ENCODE measurements at regions not wholly inside any gene's neighbourhood (a gene's known extent, or its start where the extent isn't known, plus 50 kb on each side); places are given as distances from the start of the nearest gene placed in this dataset.

GRCh38 chr4:38468339-38468866, 195.6 kb upstream of the KLF3 start:
- no peak for TF ChIP-seq CTCF (IDR thresholded peaks at IDR 0.05; ENCODE audit: control extremely low read depth in 1 of 3, insufficient read depth in 1 of 3, low read depth in 1 of 3, low read length in 3 of 3)
- TF ChIP-seq SIRT6 (IDR thresholded peaks at IDR 0.05; ENCODE audit: low read length), result no peak
- TF ChIP-seq CHD7 (IDR thresholded peaks at IDR 0.05; ENCODE audit: insufficient replicate concordance, low read length), result no peak
- no peak for TF ChIP-seq POLR2A (IDR thresholded peaks at IDR 0.05; ENCODE audit: control extremely low read depth in 1 of 2, low read depth in 2 of 2, low read length in 2 of 2)
- no peak for TF ChIP-seq POLR2AphosphoS5 (IDR thresholded peaks at IDR 0.05; ENCODE audit: low read depth, low read length)
- TF ChIP-seq RAD21 (IDR thresholded peaks at IDR 0.05 in 1 of 2, conservative IDR thresholded peaks at IDR 0.05 in 1 of 2; ENCODE audit: low read depth in 2 of 2, low read length in 2 of 2), result no peak
- TF ChIP-seq SIN3A (conservative IDR thresholded peaks at IDR 0.05 in 1 of 2, IDR thresholded peaks at IDR 0.05 in 1 of 2; ENCODE audit: low read depth in 1 of 2, low read length in 2 of 2), result no peak
- no peak for TF ChIP-seq TAF1 (IDR thresholded peaks at IDR 0.05; ENCODE audit: low read depth, low read length)
- no peak for TF ChIP-seq ZNF274 (IDR thresholded peaks at IDR 0.05; ENCODE audit: borderline replicate concordance, extremely low read depth, low read length)
